NCI-H524 treated with DMSO at 0.1 percent for 48 hours (cell line): ENCODE measurements at regions not wholly inside any gene's neighbourhood (a gene's known extent, or its start where the extent isn't known, plus 50 kb on each side); places are given as distances from the start of the nearest gene placed in this dataset.
"Not testable (repeated sequence)": the region's sequence is repeated elsewhere in the genome, so short reads cannot be mapped to it uniquely, and the experiment has no call there.

Experiments used
- DNase-seq: peaks from one replicate; lab custom pipeline; 2025; lab: John Stamatoyannopoulos, UW

- DNase-seq, result peak; percentile 92
Observed at GRCh38 chr2:13227578-13227977, 510.8 kb downstream of the TRIB2 start.

- peak; percentile 13 for DNase-seq
Observed at GRCh38 chr2:13230221-13230620, 513.5 kb downstream of the TRIB2 start.

- DNase-seq, result no peak
Observed at GRCh38 chr2:13240061-13240460, 523.3 kb downstream of the TRIB2 start.

- DNase-seq, result no peak
Observed at GRCh38 chr2:13240789-13241487, 524.2 kb downstream of the TRIB2 start.

- DNase-seq, result no peak
Observed at GRCh38 chr2:13252615-13253014, 535.9 kb downstream of the TRIB2 start.

GRCh38 chr2:13255485-13255884 lies 538.7 kb downstream of the TRIB2 start:
- no peak for DNase-seq

GRCh38 chr2:13260402-13260801 lies 543.7 kb downstream of the TRIB2 start:
- DNase-seq, result no peak

GRCh38 chr2:13266166-13266565 lies 549.4 kb downstream of the TRIB2 start:
- no peak for DNase-seq

- DNase-seq, result no peak
Observed at GRCh38 chr2:13284688-13285087, 568.0 kb downstream of the TRIB2 start.

GRCh38 chr2:13289310-13289709 lies 572.6 kb downstream of the TRIB2 start:
- no peak for DNase-seq

- not testable (repeated sequence) for DNase-seq
Observed at GRCh38 chr2:13308478-13308805, 591.7 kb downstream of the TRIB2 start.

- DNase-seq, result no peak
Observed at GRCh38 chr2:13308989-13309388, 592.3 kb downstream of the TRIB2 start.

GRCh38 chr2:13332060-13332459 lies 615.3 kb downstream of the TRIB2 start:
- DNase-seq, result no peak

GRCh38 chr2:13334071-13334470 lies 617.3 kb downstream of the TRIB2 start:
- not testable (repeated sequence) for DNase-seq

GRCh38 chr2:13334545-13334944 lies 617.8 kb downstream of the TRIB2 start:
- no peak for DNase-seq

GRCh38 chr2:13335862-13336535 lies 619.3 kb downstream of the TRIB2 start:
- no peak for DNase-seq

- DNase-seq, result no peak
Observed at GRCh38 chr2:13351068-13351467, 634.3 kb downstream of the TRIB2 start.

GRCh38 chr2:13353083-13353482 lies 636.3 kb downstream of the TRIB2 start:
- DNase-seq, result no peak

- DNase-seq, result no peak
Observed at GRCh38 chr2:13354031-13354430, 637.3 kb downstream of the TRIB2 start.

- not testable (repeated sequence) for DNase-seq
Observed at GRCh38 chr2:13381928-13382327, 665.2 kb downstream of the TRIB2 start.

GRCh38 chr2:13389172-13389571 lies 672.4 kb downstream of the TRIB2 start:
- not testable (repeated sequence) for DNase-seq

- no peak for DNase-seq
Observed at GRCh38 chr2:13390676-13391075, 673.9 kb downstream of the TRIB2 start.

- DNase-seq, result no peak
Observed at GRCh38 chr2:13401312-13401711, 684.6 kb downstream of the TRIB2 start.

- DNase-seq, result no peak
Observed at GRCh38 chr2:13413989-13414388, 697.3 kb downstream of the TRIB2 start.
